Neural cell (in vitro differentiated cells): ENCODE measurements at regions not wholly inside any gene's neighbourhood (a gene's known extent, or its start where the extent isn't known, plus 50 kb on each side); places are given as distances from the start of the nearest gene placed in this dataset.

ENCODE experiments used
- H2AFZ ChIP-seq: fragments of 200-600, 300-800 bp; sonication (generic), shearing (Covaris generic); 2 replicates; pipeline ENCODE4 v1.6.0; 2014; ENCODE audit warnings: low read depth, mild to moderate bottlenecking, antibody characterized with exemption, low read length, moderate library complexity
- H3F3A ChIP-seq: fragments of 200-600 bp; shearing (Covaris generic); 2 replicates; pipeline ENCODE4 v1.6.1; 2016; ENCODE audit warnings: mild to moderate bottlenecking, moderate library complexity, mixed read lengths, antibody characterized with exemption, low read length; ENCODE audit not compliant: insufficient read depth, poor library complexity, severe bottlenecking
- H3K27ac ChIP-seq: fragments of 200-600, 300-800 bp; sonication (generic), shearing (Covaris generic); 2 replicates; pipeline ENCODE4 v1.5.1; 2014; ENCODE audit warnings: mild to moderate bottlenecking, low read length, moderate library complexity
- H3K27me3 ChIP-seq: fragments of 300-800, 200-600 bp; sonication (generic), shearing (Covaris generic); 2 replicates; pipeline ENCODE4 v1.6.0; 2014; ENCODE audit warnings: mild to moderate bottlenecking, low read depth, low read length, moderate library complexity; ENCODE audit not compliant: insufficient read depth
- H3K36me3 ChIP-seq: fragments of 300-800, 200-600 bp; sonication (generic), shearing (Covaris generic); 2 replicates; pipeline ENCODE4 v1.5.1; 2014; ENCODE audit warnings: mild to moderate bottlenecking, antibody characterized with exemption, low read length, moderate library complexity; ENCODE audit not compliant: insufficient read depth
- H3K4me2 ChIP-seq: fragments of 300-800, 200-600 bp; sonication (generic), shearing (Covaris generic); 2 replicates; pipeline ENCODE4 v1.6.0; 2014; ENCODE audit warnings: mild to moderate bottlenecking, low read length
- H3K4me3 ChIP-seq: fragments of 300-800, 200-600 bp; sonication (generic), shearing (Covaris generic); 2 replicates; pipeline ENCODE4 v1.5.1; 2014; ENCODE audit warnings: mild to moderate bottlenecking, low read length, moderate library complexity
- H3K79me2 ChIP-seq: fragments of 200-600 bp; shearing (Covaris generic); replicated peaks from 2 replicates; pipeline ENCODE4 v1.6.0; 2014; ENCODE audit warnings: mild to moderate bottlenecking, low read length, moderate library complexity; ENCODE audit not compliant: insufficient read depth
- H3K9ac ChIP-seq: fragments of 300-800, 200-600 bp; sonication (generic), shearing (Covaris generic); 2 replicates; pipeline ENCODE4 v1.6.1; 2016; ENCODE audit warnings: mild to moderate bottlenecking, low read length, mixed read lengths
- H3K9me2 ChIP-seq: fragments of 200-600 bp; shearing (Covaris generic); 2 replicates; pipeline ENCODE4 v1.6.1; 2016; ENCODE audit warnings: mild to moderate bottlenecking, low read length, mixed read lengths; ENCODE audit not compliant: insufficient read depth
- H3K9me3 ChIP-seq: fragments of 200-600, 300-800 bp; sonication (generic), shearing (Covaris generic); 2 replicates; pipeline ENCODE4 v1.6.1; 2016; ENCODE audit warnings: mild to moderate bottlenecking, mixed run types, low read length, moderate library complexity, mixed read lengths
- H4K20me1 ChIP-seq: fragments of 200-600 bp; shearing (Covaris generic); 2 replicates; pipeline ENCODE4 v1.6.1; 2016; ENCODE audit warnings: mild to moderate bottlenecking, mixed run types; ENCODE audit not compliant: insufficient read depth
- EP300 ChIP-seq: fragments of 450-650 bp; conservative IDR thresholded peaks from 2 replicates; pipeline ENCODE4 v1.6.1; 2014; ENCODE audit warnings: antibody characterized with exemption, mild to moderate bottlenecking, moderate library complexity; ENCODE audit not compliant: poor library complexity, severe bottlenecking
- EZH2 ChIP-seq: fragments of 200-600, 300-800 bp; shearing (Covaris generic), sonication (generic); IDR thresholded peaks from 2 replicates; pipeline ENCODE4 v1.6.1; 2014; ENCODE audit warnings: antibody characterized with exemption, low read length, borderline replicate concordance, mild to moderate bottlenecking; ENCODE audit not compliant: insufficient read depth, poor library complexity, severe bottlenecking
- MXI1 ChIP-seq: fragments of 450-650 bp; conservative IDR thresholded peaks from 2 replicates; pipeline ENCODE4 v1.6.1; 2014; ENCODE audit warnings: antibody characterized with exemption, mild to moderate bottlenecking; ENCODE audit not compliant: poor library complexity, severe bottlenecking
- POLR2AphosphoS5 ChIP-seq: IDR thresholded peaks from 2 replicates; pipeline ENCODE4 v1.6.1; 2012
- RAD21 ChIP-seq: fragments of 450-650 bp; conservative IDR thresholded peaks from 2 replicates; pipeline ENCODE4 v1.6.1; 2014; ENCODE audit warnings: antibody characterized with exemption, mild to moderate bottlenecking, moderate library complexity
- SMC3 ChIP-seq: fragments of 450-650 bp; conservative IDR thresholded peaks from 2 replicates; pipeline ENCODE4 v1.6.1; 2014; ENCODE audit warnings: antibody characterized with exemption, mild to moderate bottlenecking, moderate library complexity; ENCODE audit not compliant: poor library complexity
- TAF1 ChIP-seq: IDR thresholded peaks from 2 replicates; pipeline ENCODE4 v1.6.1; 2012; ENCODE audit warnings: low read depth
- TF ChIP-seq, protein P1 (sequence below): fragments of 450-650 bp; IDR thresholded peaks from 2 replicates; pipeline ENCODE4 v1.5.1; 2014; ENCODE audit warnings: antibody characterized with exemption, mild to moderate bottlenecking, moderate library complexity; ENCODE audit not compliant: poor library complexity, severe bottlenecking
- TF ChIP-seq, protein P2 (sequence below): IDR thresholded peaks from 2 replicates; pipeline ENCODE4 v1.6.1; 2012; ENCODE audit warnings: borderline replicate concordance

DNA sequence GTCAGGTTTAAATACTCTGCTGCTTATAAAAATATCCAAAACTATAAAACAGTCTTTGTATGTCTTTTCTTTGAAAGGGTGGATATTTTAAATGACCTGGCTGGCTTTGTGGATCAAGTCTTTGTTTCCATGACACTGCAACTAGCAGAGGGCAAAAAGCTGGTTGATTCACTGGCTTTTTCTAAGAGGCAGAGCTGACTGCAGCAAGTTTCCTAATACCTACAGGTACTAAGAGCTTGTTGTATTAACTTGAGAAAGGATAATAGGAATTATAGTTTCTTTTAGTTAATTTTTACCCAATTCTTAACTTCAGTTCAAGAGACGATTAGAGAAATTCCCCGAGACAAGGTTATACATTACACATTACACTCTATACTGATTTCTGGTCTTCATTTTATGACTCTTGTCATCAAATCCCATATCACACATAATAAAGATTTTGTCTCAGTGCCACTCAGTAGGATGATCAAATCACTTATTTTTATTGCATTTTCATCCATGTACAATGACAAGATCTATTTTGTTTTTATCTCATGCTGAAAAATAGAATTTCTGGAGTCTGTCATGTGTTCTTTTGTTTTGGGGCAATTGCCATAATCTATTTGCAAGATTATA is 120.1 kb upstream of the RIMS1 start:
- no peaks in the 10 kb centered on the region for H3K79me2 ChIP-seq
- no peaks in the 10 kb centered on the region for H3K9me2 ChIP-seq
- H3K9me3 ChIP-seq: no peaks in the 10 kb centered on the region
- no peaks in the 10 kb centered on the region for H3K36me3 ChIP-seq
- no peaks in the 10 kb centered on the region for H3F3A ChIP-seq
- TF ChIP-seq EP300 (no peak), TAF1 (no peak), SMC3 (no peak), RAD21 (no peak), MXI1 (no peak), EZH2 (no peak), POLR2AphosphoS5 (no peak)
- TF ChIP-seq, protein P1, sequence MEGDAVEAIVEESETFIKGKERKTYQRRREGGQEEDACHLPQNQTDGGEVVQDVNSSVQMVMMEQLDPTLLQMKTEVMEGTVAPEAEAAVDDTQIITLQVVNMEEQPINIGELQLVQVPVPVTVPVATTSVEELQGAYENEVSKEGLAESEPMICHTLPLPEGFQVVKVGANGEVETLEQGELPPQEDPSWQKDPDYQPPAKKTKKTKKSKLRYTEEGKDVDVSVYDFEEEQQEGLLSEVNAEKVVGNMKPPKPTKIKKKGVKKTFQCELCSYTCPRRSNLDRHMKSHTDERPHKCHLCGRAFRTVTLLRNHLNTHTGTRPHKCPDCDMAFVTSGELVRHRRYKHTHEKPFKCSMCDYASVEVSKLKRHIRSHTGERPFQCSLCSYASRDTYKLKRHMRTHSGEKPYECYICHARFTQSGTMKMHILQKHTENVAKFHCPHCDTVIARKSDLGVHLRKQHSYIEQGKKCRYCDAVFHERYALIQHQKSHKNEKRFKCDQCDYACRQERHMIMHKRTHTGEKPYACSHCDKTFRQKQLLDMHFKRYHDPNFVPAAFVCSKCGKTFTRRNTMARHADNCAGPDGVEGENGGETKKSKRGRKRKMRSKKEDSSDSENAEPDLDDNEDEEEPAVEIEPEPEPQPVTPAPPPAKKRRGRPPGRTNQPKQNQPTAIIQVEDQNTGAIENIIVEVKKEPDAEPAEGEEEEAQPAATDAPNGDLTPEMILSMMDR: no peak
- TF ChIP-seq, protein P2, sequence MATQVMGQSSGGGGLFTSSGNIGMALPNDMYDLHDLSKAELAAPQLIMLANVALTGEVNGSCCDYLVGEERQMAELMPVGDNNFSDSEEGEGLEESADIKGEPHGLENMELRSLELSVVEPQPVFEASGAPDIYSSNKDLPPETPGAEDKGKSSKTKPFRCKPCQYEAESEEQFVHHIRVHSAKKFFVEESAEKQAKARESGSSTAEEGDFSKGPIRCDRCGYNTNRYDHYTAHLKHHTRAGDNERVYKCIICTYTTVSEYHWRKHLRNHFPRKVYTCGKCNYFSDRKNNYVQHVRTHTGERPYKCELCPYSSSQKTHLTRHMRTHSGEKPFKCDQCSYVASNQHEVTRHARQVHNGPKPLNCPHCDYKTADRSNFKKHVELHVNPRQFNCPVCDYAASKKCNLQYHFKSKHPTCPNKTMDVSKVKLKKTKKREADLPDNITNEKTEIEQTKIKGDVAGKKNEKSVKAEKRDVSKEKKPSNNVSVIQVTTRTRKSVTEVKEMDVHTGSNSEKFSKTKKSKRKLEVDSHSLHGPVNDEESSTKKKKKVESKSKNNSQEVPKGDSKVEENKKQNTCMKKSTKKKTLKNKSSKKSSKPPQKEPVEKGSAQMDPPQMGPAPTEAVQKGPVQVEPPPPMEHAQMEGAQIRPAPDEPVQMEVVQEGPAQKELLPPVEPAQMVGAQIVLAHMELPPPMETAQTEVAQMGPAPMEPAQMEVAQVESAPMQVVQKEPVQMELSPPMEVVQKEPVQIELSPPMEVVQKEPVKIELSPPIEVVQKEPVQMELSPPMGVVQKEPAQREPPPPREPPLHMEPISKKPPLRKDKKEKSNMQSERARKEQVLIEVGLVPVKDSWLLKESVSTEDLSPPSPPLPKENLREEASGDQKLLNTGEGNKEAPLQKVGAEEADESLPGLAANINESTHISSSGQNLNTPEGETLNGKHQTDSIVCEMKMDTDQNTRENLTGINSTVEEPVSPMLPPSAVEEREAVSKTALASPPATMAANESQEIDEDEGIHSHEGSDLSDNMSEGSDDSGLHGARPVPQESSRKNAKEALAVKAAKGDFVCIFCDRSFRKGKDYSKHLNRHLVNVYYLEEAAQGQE: no peak
- no peak overlapping the region for H3K4me2 ChIP-seq
- H3K27me3 ChIP-seq: no peaks in the 10 kb centered on the region
- H3K27ac ChIP-seq: no peak overlapping the region
- no peak overlapping the region for H3K4me3 ChIP-seq
- no peak overlapping the region for H3K9ac ChIP-seq
- no peak overlapping the region for H2AFZ ChIP-seq
- H4K20me1 ChIP-seq: no peaks in the 10 kb centered on the region

DNA sequence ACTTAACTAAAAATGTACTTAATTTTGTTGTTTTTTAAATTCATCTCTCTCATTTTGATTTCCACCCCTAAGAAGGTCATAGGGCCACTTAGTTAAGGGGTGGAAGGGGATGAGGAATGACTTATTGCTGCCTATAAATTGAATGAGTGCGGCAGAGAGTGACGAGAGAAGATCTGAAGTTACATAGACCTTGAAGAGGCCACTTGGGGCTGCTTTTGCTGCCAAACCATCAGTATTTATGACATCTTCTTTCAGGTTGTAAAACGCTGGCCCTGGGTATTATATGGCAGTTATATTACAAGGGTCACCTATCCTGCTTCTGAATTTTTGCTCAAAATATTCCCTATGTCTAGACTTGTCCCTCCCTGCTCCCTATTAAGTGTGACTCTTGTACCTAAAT is 119.6 kb upstream of the RIMS1 start:
- Histone ChIP-seq H3K9ac (no peak overlapping the region), H3K79me2 (no peaks in the 10 kb centered on the region), H3K4me3 (no peak overlapping the region), H3K9me3 (no peaks in the 10 kb centered on the region), H3F3A (no peaks in the 10 kb centered on the region), H4K20me1 (no peaks in the 10 kb centered on the region), H2AFZ (no peak overlapping the region), H3K36me3 (no peaks in the 10 kb centered on the region), H3K27me3 (no peaks in the 10 kb centered on the region), H3K4me2 (no peak overlapping the region), H3K27ac (no peak overlapping the region), H3K9me2 (no peaks in the 10 kb centered on the region)
- TF ChIP-seq TAF1 (no peak), SMC3 (no peak), EZH2 (no peak), MXI1 (no peak), RAD21 (no peak), POLR2AphosphoS5 (no peak), EP300 (no peak)
- TF ChIP-seq, protein P2: no peak
- TF ChIP-seq, protein P1: no peak
